Glomerular endothelial cell (primary cell): ENCODE measurements at regions not wholly inside any gene's neighbourhood (a gene's known extent, or its start where the extent isn't known, plus 50 kb on each side); places are given as distances from the start of the nearest gene placed in this dataset.

Experiments
- DNase-seq: peaks from one replicate; pipeline ENCODE4 v3.0.0-alpha.2; 2011; ENCODE audit warnings: low read depth, low spot score; ENCODE audit errors: extremely low read depth

GRCh38 chr17:34420900-34421299, 57.9 kb upstream of the CCL1 start:
- no peak for DNase-seq

GRCh38 chr17:34420254-34420766, 57.3 kb upstream of the CCL1 start:
- DNase-seq: peak; percentile 44

- DNase-seq: no peak
Observed at GRCh38 chr17:34416116-34416515, 53.1 kb upstream of the CCL1 start.

- DNase-seq: no peak
Observed at GRCh38 chr17:34414339-34414738, 51.3 kb upstream of the CCL1 start.

- no peak for DNase-seq
Observed at GRCh38 chr17:34413443-34414119, 50.5 kb upstream of the CCL1 start.

- DNase-seq: peak; percentile 55
Observed at GRCh38 chr17:34412965-34413441, 50.0 kb upstream of the CCL1 start.
